Heart left ventricle (tissue), 16 donors: ENCODE measurements at regions not wholly inside any gene's neighbourhood (a gene's known extent, or its start where the extent isn't known, plus 50 kb on each side); places are given as distances from the start of the nearest gene placed in this dataset.

Experiments
- ATAC-seq, 4 donors: fragments of 200-7000 bp; cut with Tn5 transposase; one replicate each; pipeline ENCODE4 v1.9.1; 2020 to 2022; ENCODE audit warnings: moderate library complexity in 4 of 4, mild to moderate bottlenecking in 3 of 4, moderate number of reproducible peaks in 1 of 4
- DNase-seq, 5 donors: peaks; one replicate each; pipeline ENCODE4 v3.0.0-alpha.2; 2020
- H3K27ac ChIP-seq, 12 donors: fragments of 200-600 bp; sonication (generic) in 4 of 12; one replicate each; pipeline versions ENCODE4 v1.5.0 to v1.8.0; 2016 to 2022; ENCODE audit warnings: mild to moderate bottlenecking in 2 of 12
- H3K27me3 ChIP-seq, 9 donors: fragments of 200-600 bp; sonication (generic) in 2 of 9; one replicate each; pipeline versions ENCODE4 v1.5.1 to v1.8.0; 2016 to 2022; ENCODE audit warnings: mild to moderate bottlenecking in 3 of 9
- H3K36me3 ChIP-seq, 9 donors: fragments of 200-600 bp; sonication (generic) in 2 of 9; one replicate each; pipeline versions ENCODE4 v1.5.0 to v1.8.0; 2018 to 2022; ENCODE audit warnings: mild to moderate bottlenecking in 2 of 9
- H3K4me1 ChIP-seq, 12 donors: fragments of 200-600 bp; sonication (generic) in 4 of 12; one replicate each; pipeline versions ENCODE4 v1.5.0 to v1.8.0; 2016 to 2022; ENCODE audit warnings: mild to moderate bottlenecking in 3 of 12
- H3K4me3 ChIP-seq, 12 donors: fragments of 200-600 bp; sonication (generic) in 4 of 12; one replicate each; pipeline versions ENCODE4 v1.5.0 to v1.8.0; 2017 to 2022; ENCODE audit warnings: mild to moderate bottlenecking in 9 of 12, moderate library complexity in 4 of 12
- H3K9me3 ChIP-seq, 12 donors: fragments of 200-600 bp; sonication (generic) in 4 of 12; one replicate each; pipeline versions ENCODE4 v1.5.0 to v1.8.0; 2016 to 2022; ENCODE audit warnings: mild to moderate bottlenecking in 1 of 12
- CTCF ChIP-seq, 12 donors: fragments of 200-600 bp; sonication (generic) in 4 of 12; IDR thresholded peaks; one replicate each; pipeline versions ENCODE4 v1.5.0 to v1.8.0; 2018 to 2022; ENCODE audit warnings: antibody characterized with exemption in 12 of 12, mild to moderate bottlenecking in 5 of 12
- POLR2A ChIP-seq, 2 donors: fragments of 450-650 bp; IDR thresholded peaks; one replicate each; pipeline ENCODE4 v1.6.1; 2017; ENCODE audit warnings: antibody characterized with exemption in 2 of 2, mild to moderate bottlenecking in 2 of 2, moderate library complexity in 2 of 2
- WGBS, 4 donors: extraction: QIAGEN DNeasy Blood & Tissue Kit in 2 of 4; methylation state at CpG; one replicate each; pipeline versions ENCODE4 v1.1.5 to v1.1.7; 2013 to 2018; 5-methylcytosine and 5-hydroxymethylcytosine counted together
- intact Hi-C, 10 donors: fragments of 100-400 bp; cut with DNase I; formaldehyde crosslinking; loops; one replicate each; pipeline versions ENCODE4 v1.11.1 to v1.14.2; 2022
- donor health status: ischemic (EF 13 %, LVEDD 7.1; RV severe dilation, severe dysfunction).
- donor health status: healthy with polysubstance abuse.
- donor health status: DM: no; HTN: yes; CAD: no.
- donor health status: DM: no; HTN: no; CAD: no.
- donor health status: ischemic (EF 25% LVEDD 6.9; RV normal size, moderate dysfunction).
- donor health status: ischemic (EF 25% LVEDD 5.7; RV mildly dilated, moderate dysfunction).
- donor health status: healthy.
- donor health status: DM: yes; HTN: yes; CAD: no.
- donor health status: ischemic (EF 35%, LVEDD 5.7; RV mildly dilated, moderate dysfunction).
- donor health status: nonischemic (EF 11% LVEDD 7.7; RV severe dilation, severe dysfunction).
- donor health status: DM: yes; HTN: yes; CAD: no.
- donor health status: PGD.
- donor health status: ischemic (EF 29% LVEDD 5.4; RV normal size, mild dysfunction).
- donor health status: nonischemic (EF 23%, LVEDD 6.1; RV moderate dilation, normal function).

- DNase-seq: no peak
- intact Hi-C loops: no loop called here
- WGBS, 4 donors: 68 to 92% (median 89%) methylated on average over 2 of the region's 2 CpGs
Observed at GRCh38 chr3:110795163-110795562, 276.5 kb upstream of the NECTIN3 start.

GRCh38 chr3:110799271-110799670, 272.3 kb upstream of the NECTIN3 start:
- Histone ChIP-seq H3K27me3 (no peaks in the 10 kb centered on the region), H3K4me1 (no peaks in the 10 kb centered on the region), H3K27ac (no peak overlapping the region), H3K9me3 (no peaks in the 10 kb centered on the region), H3K4me3 (no peak overlapping the region), H3K36me3 (no peaks in the 10 kb centered on the region)
- no peak for ATAC-seq
- no peak for DNase-seq
- 83 to 95% (median 86%) methylated on average over 2 of the region's 2 CpGs for WGBS, 4 donors
- no peak for TF ChIP-seq CTCF (IDR thresholded peaks at IDR 0.05)
- TF ChIP-seq POLR2A (IDR thresholded peaks at IDR 0.05): no peak
- intact Hi-C loops: no loop called here

More at GRCh38 chr3:110795163-110795562, 276.5 kb upstream of the NECTIN3 start:
- no peaks in the 10 kb centered on the region for H3K36me3 ChIP-seq
- ATAC-seq: no peak
- no peak overlapping the region for H3K27ac ChIP-seq
- no peaks in the 10 kb centered on the region for H3K27me3 ChIP-seq
- TF ChIP-seq POLR2A (IDR thresholded peaks at IDR 0.05): no peak
- TF ChIP-seq CTCF (IDR thresholded peaks at IDR 0.05): no peak
- H3K4me1 ChIP-seq: no peaks in the 10 kb centered on the region
- no peak overlapping the region for H3K4me3 ChIP-seq
- no peaks in the 10 kb centered on the region for H3K9me3 ChIP-seq

- 66 to 78% (median 70%) methylated on average over 2 of the region's 2 CpGs for WGBS, 4 donors
- H3K36me3 ChIP-seq: no peaks in the 10 kb centered on the region
- H3K4me3 ChIP-seq: no peak overlapping the region
- H3K9me3 ChIP-seq: no peaks in the 10 kb centered on the region
- H3K27ac ChIP-seq: no peak overlapping the region
- intact Hi-C loops: no loop called here
- ATAC-seq (no peak), DNase-seq (no peak)
- no peaks in the 10 kb centered on the region for H3K4me1 ChIP-seq
- TF ChIP-seq CTCF (IDR thresholded peaks at IDR 0.05) (no peak), POLR2A (IDR thresholded peaks at IDR 0.05) (no peak)
- H3K27me3 ChIP-seq: no peaks in the 10 kb centered on the region
Observed at GRCh38 chr3:110804856-110805255, 266.8 kb upstream of the NECTIN3 start.

- no peak for TF ChIP-seq POLR2A (IDR thresholded peaks at IDR 0.05)
- Histone ChIP-seq H3K27ac (no peak overlapping the region), H3K4me3 (no peak overlapping the region), H3K4me1 (no peaks in the 10 kb centered on the region), H3K27me3 (no peaks in the 10 kb centered on the region), H3K36me3 (no peaks in the 10 kb centered on the region), H3K9me3 (no peaks in the 10 kb centered on the region)
- intact Hi-C loops: no loop called here
- DNase-seq (no peak), ATAC-seq (no peak)
Observed at GRCh38 chr3:110806924-110807323, 264.7 kb upstream of the NECTIN3 start.

- no peak overlapping the region for H3K4me3 ChIP-seq
- no peak for ATAC-seq
- H3K27ac ChIP-seq: no peak overlapping the region
- intact Hi-C loops: no loop called here
- DNase-seq: no peak
- TF ChIP-seq CTCF (IDR thresholded peaks at IDR 0.05) (no peak), POLR2A (IDR thresholded peaks at IDR 0.05) (no peak)
- WGBS, 4 donors: 44 to 65% (median 45%) methylated on average over 2 of the region's 2 CpGs
- no peaks in the 10 kb centered on the region for H3K27me3 ChIP-seq
- H3K4me1 ChIP-seq: no peaks in the 10 kb centered on the region
- no peaks in the 10 kb centered on the region for H3K9me3 ChIP-seq
- no peaks in the 10 kb centered on the region for H3K36me3 ChIP-seq
Observed at GRCh38 chr3:110808630-110809029, 263.0 kb upstream of the NECTIN3 start.
